ENCODE measurements at regions not wholly inside any gene's neighbourhood (a gene's known extent, or its start where the extent isn't known, plus 50 kb on each side); places are given as distances from the start of the nearest gene placed in this dataset.

DNA sequence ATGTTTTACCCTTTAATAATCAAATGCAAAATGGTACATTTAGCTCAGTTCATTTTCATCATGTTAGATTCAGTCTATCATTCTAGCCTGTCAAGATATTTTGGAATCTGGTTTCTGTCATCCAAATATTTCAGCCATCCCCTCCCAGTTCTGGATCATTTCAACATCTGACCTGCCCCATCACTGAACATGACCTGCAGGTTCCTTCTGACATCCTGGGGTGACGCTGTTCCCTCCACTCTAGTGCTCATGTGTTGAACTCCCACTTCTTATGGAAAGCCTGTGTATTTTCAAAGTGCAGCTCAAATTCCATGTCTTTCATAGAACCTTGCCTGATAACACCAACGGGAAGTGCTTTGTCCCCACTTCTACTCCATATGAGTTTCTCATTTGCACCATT, 320.0 kb upstream of the TNP1 start:
- no peak for TF ChIP-seq POLR2AphosphoS5 (IDR thresholded peaks at IDR 0.05; ENCODE audit: low read depth)
- no peak; the same call in 1 of the 2 replicates for TF ChIP-seq NANOG (IDR thresholded peaks at IDR 0.05; ENCODE audit: borderline replicate concordance)
- TF ChIP-seq, protein P1, sequence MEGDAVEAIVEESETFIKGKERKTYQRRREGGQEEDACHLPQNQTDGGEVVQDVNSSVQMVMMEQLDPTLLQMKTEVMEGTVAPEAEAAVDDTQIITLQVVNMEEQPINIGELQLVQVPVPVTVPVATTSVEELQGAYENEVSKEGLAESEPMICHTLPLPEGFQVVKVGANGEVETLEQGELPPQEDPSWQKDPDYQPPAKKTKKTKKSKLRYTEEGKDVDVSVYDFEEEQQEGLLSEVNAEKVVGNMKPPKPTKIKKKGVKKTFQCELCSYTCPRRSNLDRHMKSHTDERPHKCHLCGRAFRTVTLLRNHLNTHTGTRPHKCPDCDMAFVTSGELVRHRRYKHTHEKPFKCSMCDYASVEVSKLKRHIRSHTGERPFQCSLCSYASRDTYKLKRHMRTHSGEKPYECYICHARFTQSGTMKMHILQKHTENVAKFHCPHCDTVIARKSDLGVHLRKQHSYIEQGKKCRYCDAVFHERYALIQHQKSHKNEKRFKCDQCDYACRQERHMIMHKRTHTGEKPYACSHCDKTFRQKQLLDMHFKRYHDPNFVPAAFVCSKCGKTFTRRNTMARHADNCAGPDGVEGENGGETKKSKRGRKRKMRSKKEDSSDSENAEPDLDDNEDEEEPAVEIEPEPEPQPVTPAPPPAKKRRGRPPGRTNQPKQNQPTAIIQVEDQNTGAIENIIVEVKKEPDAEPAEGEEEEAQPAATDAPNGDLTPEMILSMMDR (conservative IDR thresholded peaks at IDR 0.05; ENCODE audit: low read depth in 2 of 2) = no peak
